Astrocyte (in vitro differentiated cells and primary cell): ENCODE measurements at regions not wholly inside any gene's neighbourhood (a gene's known extent, or its start where the extent isn't known, plus 50 kb on each side); places are given as distances from the start of the nearest gene placed in this dataset.

Source experiments
- DNase-seq: peaks from one replicate; pipeline ENCODE4 v3.0.0-alpha.2; 2010; ENCODE audit warnings: low read depth
- FAIRE-seq: peaks from 2 replicates; lab custom pipeline; 2011; peaks lifted over from hg19 to GRCh38; lab: Jason Lieb, UNC
- H2AFZ ChIP-seq: 2 replicates; pipeline ENCODE4 v1.6.0; 2012; ENCODE audit warnings: low read depth, low read length, inconsistent platforms
- H3K27ac ChIP-seq: 2 replicates; pipeline ENCODE4 v1.5.1; 2011; ENCODE audit warnings: low read depth, low read length, inconsistent platforms
- H3K27me3 ChIP-seq: 2 replicates; pipeline ENCODE4 v1.6.0; 2011; ENCODE audit warnings: low read length, inconsistent platforms; ENCODE audit not compliant: insufficient read depth
- H3K36me3 ChIP-seq: 2 replicates; pipeline ENCODE4 v1.5.1; 2011; ENCODE audit warnings: low read length, inconsistent platforms; ENCODE audit not compliant: insufficient read depth
- H3K4me1 ChIP-seq: 2 replicates; pipeline ENCODE4 v1.5.1; 2011; ENCODE audit warnings: low read length, inconsistent platforms; ENCODE audit not compliant: insufficient read depth
- H3K4me2 ChIP-seq: 2 replicates; pipeline ENCODE4 v1.6.0; 2012; ENCODE audit warnings: low read length, inconsistent platforms
- H3K4me3 ChIP-seq: 2 replicates; pipeline ENCODE4 v1.5.1; 2011; ENCODE audit warnings: low read depth, mild to moderate bottlenecking, low read length, inconsistent platforms; ENCODE audit not compliant: insufficient read depth
- H3K79me2 ChIP-seq: 2 replicates; pipeline ENCODE4 v1.6.0; 2012; ENCODE audit warnings: mild to moderate bottlenecking, low read length, inconsistent platforms; ENCODE audit not compliant: insufficient read depth
- H3K9ac ChIP-seq: 2 replicates; pipeline ENCODE4 v1.6.0; 2012; ENCODE audit warnings: mild to moderate bottlenecking, low read length, inconsistent platforms
- H3K9me3 ChIP-seq: 2 replicates; pipeline ENCODE4 v1.5.1; 2012; ENCODE audit warnings: low read depth, mild to moderate bottlenecking, low read length, inconsistent platforms; ENCODE audit not compliant: insufficient read depth
- H4K20me1 ChIP-seq: 2 replicates; pipeline ENCODE4 v1.6.0; 2012; ENCODE audit warnings: low read length, inconsistent platforms; ENCODE audit not compliant: insufficient read depth
- H3K27ac Mint-ChIP-seq: one replicate; pipeline ENCODE4 v1.8.0; 2021; ENCODE audit warnings: mild to moderate bottlenecking, mixed read lengths; ENCODE audit not compliant: unreplicated experiment
- H3K27me3 Mint-ChIP-seq: one replicate; pipeline ENCODE4 v1.8.0; 2021; ENCODE audit warnings: low read depth, mixed read lengths; ENCODE audit not compliant: unreplicated experiment
- H3K36me3 Mint-ChIP-seq: one replicate; pipeline ENCODE4 v1.8.0; 2021; ENCODE audit warnings: low read depth, mixed read lengths; ENCODE audit not compliant: unreplicated experiment
- H3K4me1 Mint-ChIP-seq: one replicate; pipeline ENCODE4 v1.8.0; 2021; ENCODE audit warnings: low read depth, mixed read lengths; ENCODE audit not compliant: unreplicated experiment
- H3K4me3 Mint-ChIP-seq: one replicate; pipeline ENCODE4 v1.8.0; 2021; ENCODE audit warnings: mild to moderate bottlenecking, moderate library complexity, mixed read lengths; ENCODE audit not compliant: unreplicated experiment
- H3K9me3 Mint-ChIP-seq: one replicate; pipeline ENCODE4 v1.8.0; 2021; ENCODE audit warnings: mild to moderate bottlenecking, mixed read lengths; ENCODE audit not compliant: unreplicated experiment
- CTCF ChIP-seq: IDR thresholded peaks from 2 replicates; pipeline ENCODE4 v1.5.1; 2011; ENCODE audit warnings: low read depth, mild to moderate bottlenecking, inconsistent platforms, low read length, moderate library complexity; ENCODE audit not compliant: insufficient read depth
- EZH2 ChIP-seq: IDR thresholded peaks from 2 replicates; pipeline ENCODE4 v1.6.1; 2012; ENCODE audit warnings: mild to moderate bottlenecking, low read length, inconsistent platforms; ENCODE audit not compliant: insufficient read depth

GRCh38 chr12:62205346-62205745, 54.9 kb upstream of the USP15 start:
- Mint-ChIP-seq H3K4me1 (no peaks in the 10 kb centered on the region), H3K27me3 (no peaks in the 10 kb centered on the region), H3K4me3 (no peak overlapping the region), H3K27ac (no peak overlapping the region), H3K9me3 (peaks cover 7% of the 10 kb centered on the region), H3K36me3 (no peaks in the 10 kb centered on the region)
- Histone ChIP-seq H3K4me3 (no peak overlapping the region), H3K79me2 (no peaks in the 10 kb centered on the region), H3K27ac (no peak overlapping the region), H3K27me3 (no peaks in the 10 kb centered on the region), H4K20me1 (no peaks in the 10 kb centered on the region), H3K9ac (no peak overlapping the region), H3K9me3 (no peaks in the 10 kb centered on the region), H3K4me1 (no peaks in the 10 kb centered on the region), H3K4me2 (no peak overlapping the region), H2AFZ (no peak overlapping the region), H3K36me3 (no peaks in the 10 kb centered on the region)
- TF ChIP-seq CTCF (no peak), EZH2 (no peak)
- FAIRE-seq (no peak), DNase-seq (no peak)

GRCh38 chr12:62207248-62207647, 53.0 kb upstream of the USP15 start:
- no peak for TF ChIP-seq EZH2
- no peak for TF ChIP-seq CTCF
- no peaks in the 10 kb centered on the region for H3K27me3 Mint-ChIP-seq

More at GRCh38 chr12:62207248-62207647, 53.0 kb upstream of the USP15 start:
- Mint-ChIP-seq H3K4me3 (no peak overlapping the region), H3K9me3 (peaks cover 2% of the 10 kb centered on the region), H3K36me3 (no peaks in the 10 kb centered on the region), H3K27ac (no peak overlapping the region), H3K4me1 (no peaks in the 10 kb centered on the region)
- Histone ChIP-seq H3K36me3 (no peaks in the 10 kb centered on the region), H3K4me2 (no peak overlapping the region), H4K20me1 (no peaks in the 10 kb centered on the region), H3K9ac (no peak overlapping the region), H3K4me1 (no peaks in the 10 kb centered on the region), H3K79me2 (no peaks in the 10 kb centered on the region), H3K4me3 (no peak overlapping the region), H3K9me3 (no peaks in the 10 kb centered on the region), H2AFZ (no peak overlapping the region), H3K27me3 (no peaks in the 10 kb centered on the region), H3K27ac (no peak overlapping the region)
- FAIRE-seq (no peak), DNase-seq (no peak)
